ENCODE measurements at regions not wholly inside any gene's neighbourhood (a gene's known extent, or its start where the extent isn't known, plus 50 kb on each side); places are given as distances from the start of the nearest gene placed in this dataset.

DNA sequence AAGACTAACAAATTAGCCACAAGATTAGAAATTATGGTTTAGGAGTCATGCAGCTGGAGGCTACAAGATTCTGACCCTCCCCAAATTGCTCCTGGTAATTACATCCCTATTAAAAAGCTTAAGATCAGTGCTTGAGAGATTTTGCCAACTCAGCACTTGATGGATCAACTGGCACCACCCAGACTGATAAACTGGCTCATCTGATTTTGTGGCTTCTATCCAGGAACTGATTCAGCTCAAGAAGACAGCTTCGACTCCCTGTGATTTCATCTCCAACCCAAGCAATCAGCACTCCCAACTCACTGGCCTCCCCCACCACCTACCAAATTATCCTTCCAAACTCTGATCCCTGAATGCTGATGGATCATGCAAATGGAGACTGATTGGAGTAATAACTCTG, 94.8 kb downstream of the TNFRSF13B start:
- TF ChIP-seq, protein P1, sequence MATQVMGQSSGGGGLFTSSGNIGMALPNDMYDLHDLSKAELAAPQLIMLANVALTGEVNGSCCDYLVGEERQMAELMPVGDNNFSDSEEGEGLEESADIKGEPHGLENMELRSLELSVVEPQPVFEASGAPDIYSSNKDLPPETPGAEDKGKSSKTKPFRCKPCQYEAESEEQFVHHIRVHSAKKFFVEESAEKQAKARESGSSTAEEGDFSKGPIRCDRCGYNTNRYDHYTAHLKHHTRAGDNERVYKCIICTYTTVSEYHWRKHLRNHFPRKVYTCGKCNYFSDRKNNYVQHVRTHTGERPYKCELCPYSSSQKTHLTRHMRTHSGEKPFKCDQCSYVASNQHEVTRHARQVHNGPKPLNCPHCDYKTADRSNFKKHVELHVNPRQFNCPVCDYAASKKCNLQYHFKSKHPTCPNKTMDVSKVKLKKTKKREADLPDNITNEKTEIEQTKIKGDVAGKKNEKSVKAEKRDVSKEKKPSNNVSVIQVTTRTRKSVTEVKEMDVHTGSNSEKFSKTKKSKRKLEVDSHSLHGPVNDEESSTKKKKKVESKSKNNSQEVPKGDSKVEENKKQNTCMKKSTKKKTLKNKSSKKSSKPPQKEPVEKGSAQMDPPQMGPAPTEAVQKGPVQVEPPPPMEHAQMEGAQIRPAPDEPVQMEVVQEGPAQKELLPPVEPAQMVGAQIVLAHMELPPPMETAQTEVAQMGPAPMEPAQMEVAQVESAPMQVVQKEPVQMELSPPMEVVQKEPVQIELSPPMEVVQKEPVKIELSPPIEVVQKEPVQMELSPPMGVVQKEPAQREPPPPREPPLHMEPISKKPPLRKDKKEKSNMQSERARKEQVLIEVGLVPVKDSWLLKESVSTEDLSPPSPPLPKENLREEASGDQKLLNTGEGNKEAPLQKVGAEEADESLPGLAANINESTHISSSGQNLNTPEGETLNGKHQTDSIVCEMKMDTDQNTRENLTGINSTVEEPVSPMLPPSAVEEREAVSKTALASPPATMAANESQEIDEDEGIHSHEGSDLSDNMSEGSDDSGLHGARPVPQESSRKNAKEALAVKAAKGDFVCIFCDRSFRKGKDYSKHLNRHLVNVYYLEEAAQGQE (IDR thresholded peaks at IDR 0.05), result no peak
- TF ChIP-seq, protein P2, sequence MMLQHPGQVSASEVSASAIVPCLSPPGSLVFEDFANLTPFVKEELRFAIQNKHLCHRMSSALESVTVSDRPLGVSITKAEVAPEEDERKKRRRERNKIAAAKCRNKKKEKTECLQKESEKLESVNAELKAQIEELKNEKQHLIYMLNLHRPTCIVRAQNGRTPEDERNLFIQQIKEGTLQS (IDR thresholded peaks at IDR 0.05), result no peak
- TF ChIP-seq, protein P3, sequence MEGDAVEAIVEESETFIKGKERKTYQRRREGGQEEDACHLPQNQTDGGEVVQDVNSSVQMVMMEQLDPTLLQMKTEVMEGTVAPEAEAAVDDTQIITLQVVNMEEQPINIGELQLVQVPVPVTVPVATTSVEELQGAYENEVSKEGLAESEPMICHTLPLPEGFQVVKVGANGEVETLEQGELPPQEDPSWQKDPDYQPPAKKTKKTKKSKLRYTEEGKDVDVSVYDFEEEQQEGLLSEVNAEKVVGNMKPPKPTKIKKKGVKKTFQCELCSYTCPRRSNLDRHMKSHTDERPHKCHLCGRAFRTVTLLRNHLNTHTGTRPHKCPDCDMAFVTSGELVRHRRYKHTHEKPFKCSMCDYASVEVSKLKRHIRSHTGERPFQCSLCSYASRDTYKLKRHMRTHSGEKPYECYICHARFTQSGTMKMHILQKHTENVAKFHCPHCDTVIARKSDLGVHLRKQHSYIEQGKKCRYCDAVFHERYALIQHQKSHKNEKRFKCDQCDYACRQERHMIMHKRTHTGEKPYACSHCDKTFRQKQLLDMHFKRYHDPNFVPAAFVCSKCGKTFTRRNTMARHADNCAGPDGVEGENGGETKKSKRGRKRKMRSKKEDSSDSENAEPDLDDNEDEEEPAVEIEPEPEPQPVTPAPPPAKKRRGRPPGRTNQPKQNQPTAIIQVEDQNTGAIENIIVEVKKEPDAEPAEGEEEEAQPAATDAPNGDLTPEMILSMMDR (IDR thresholded peaks at IDR 0.05; ENCODE audit: low read depth, low read length, missing input control), result no peak
- TF ChIP-seq GABPA (IDR thresholded peaks at IDR 0.05 in 1 of 2, conservative IDR thresholded peaks at IDR 0.05 in 1 of 2), result no peak
- no peak for TF ChIP-seq RAD21 (IDR thresholded peaks at IDR 0.05)
- TF ChIP-seq, protein P4, sequence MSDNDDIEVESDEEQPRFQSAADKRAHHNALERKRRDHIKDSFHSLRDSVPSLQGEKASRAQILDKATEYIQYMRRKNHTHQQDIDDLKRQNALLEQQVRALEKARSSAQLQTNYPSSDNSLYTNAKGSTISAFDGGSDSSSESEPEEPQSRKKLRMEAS (IDR thresholded peaks at IDR 0.05), result no peak
- no peak for TF ChIP-seq EGR1 (IDR thresholded peaks at IDR 0.05; ENCODE audit: low read depth in 2 of 2)
- no peak for TF ChIP-seq TAF1 (conservative IDR thresholded peaks at IDR 0.05)
- TF ChIP-seq JUND (IDR thresholded peaks at IDR 0.05), result no peak
- TF ChIP-seq, protein P5, sequence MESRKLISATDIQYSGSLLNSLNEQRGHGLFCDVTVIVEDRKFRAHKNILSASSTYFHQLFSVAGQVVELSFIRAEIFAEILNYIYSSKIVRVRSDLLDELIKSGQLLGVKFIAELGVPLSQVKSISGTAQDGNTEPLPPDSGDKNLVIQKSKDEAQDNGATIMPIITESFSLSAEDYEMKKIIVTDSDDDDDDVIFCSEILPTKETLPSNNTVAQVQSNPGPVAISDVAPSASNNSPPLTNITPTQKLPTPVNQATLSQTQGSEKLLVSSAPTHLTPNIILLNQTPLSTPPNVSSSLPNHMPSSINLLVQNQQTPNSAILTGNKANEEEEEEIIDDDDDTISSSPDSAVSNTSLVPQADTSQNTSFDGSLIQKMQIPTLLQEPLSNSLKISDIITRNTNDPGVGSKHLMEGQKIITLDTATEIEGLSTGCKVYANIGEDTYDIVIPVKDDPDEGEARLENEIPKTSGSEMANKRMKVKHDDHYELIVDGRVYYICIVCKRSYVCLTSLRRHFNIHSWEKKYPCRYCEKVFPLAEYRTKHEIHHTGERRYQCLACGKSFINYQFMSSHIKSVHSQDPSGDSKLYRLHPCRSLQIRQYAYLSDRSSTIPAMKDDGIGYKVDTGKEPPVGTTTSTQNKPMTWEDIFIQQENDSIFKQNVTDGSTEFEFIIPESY (IDR thresholded peaks at IDR 0.05), result no peak
- TF ChIP-seq HNF4A (conservative IDR thresholded peaks at IDR 0.05), result no peak
- TF ChIP-seq SP1 (IDR thresholded peaks at IDR 0.05), result no peak
- no peak for TF ChIP-seq YY1 (IDR thresholded peaks at IDR 0.05)
- no peak for TF ChIP-seq FOXA1 (IDR thresholded peaks at IDR 0.05)

Data from liver (tissue), 3 donors.